Activated T-helper 1 cell treated with anti-CD3 and anti-CD28 coated beads, Interleukin-12 subunit alpha, Interleukin-12 subunit beta, Interleukin-2, Interleukin-4 antibody, amounts not matched to agents 30 ng/mL and 10 ng/mL and 1 ng/mL, durations not matched to agents 14 hours and 24 hours and 36 hours (primary cell): ENCODE measurements at regions not wholly inside any gene's neighbourhood (a gene's known extent, or its start where the extent isn't known, plus 50 kb on each side); places are given as distances from the start of the nearest gene placed in this dataset.

Experiments
- DNase-seq: peaks from one replicate; pipeline ENCODE4 v3.0.0; 2021; ENCODE audit warnings: low spot score
- H3K27ac Mint-ChIP-seq: one replicate; pipeline ENCODE4 v1.8.0; 2021; ENCODE audit warnings: mild to moderate bottlenecking, mixed read lengths
- H3K27me3 Mint-ChIP-seq: one replicate; pipeline ENCODE4 v1.8.0; 2022; ENCODE audit warnings: mild to moderate bottlenecking, moderate library complexity, mixed read lengths; ENCODE audit not compliant: insufficient read depth
- H3K36me3 Mint-ChIP-seq: one replicate; pipeline ENCODE4 v1.8.0; 2021; ENCODE audit warnings: low read depth, mixed read lengths
- H3K4me1 Mint-ChIP-seq: one replicate; pipeline ENCODE4 v1.8.0; 2021; ENCODE audit warnings: low read depth, mixed read lengths
- H3K4me3 Mint-ChIP-seq: one replicate; pipeline ENCODE4 v1.8.0; 2021; ENCODE audit warnings: mild to moderate bottlenecking, moderate library complexity, mixed read lengths
- H3K9me3 Mint-ChIP-seq: one replicate; pipeline ENCODE4 v1.8.0; 2021; ENCODE audit warnings: mixed read lengths
- intact Hi-C: fragments of 100-400 bp; cut with micrococcal nuclease; formaldehyde crosslinking; loops from one replicate; pipeline ENCODE4 v1.15.1; 2024

- Mint-ChIP-seq H3K4me1 (no peaks in the 10 kb centered on the region), H3K36me3 (no peaks in the 10 kb centered on the region), H3K27me3 (peaks cover 9% of the 10 kb centered on the region), H3K27ac (no peak overlapping the region), H3K9me3 (no peaks in the 10 kb centered on the region), H3K4me3 (no peak overlapping the region)
- DNase-seq = no peak
- intact Hi-C loops = no loop called here
These were observed 63.7 kb upstream of the CAMK1G start for GRCh38 chr1:209519786-209520185.

- Mint-ChIP-seq H3K4me1 (no peaks in the 10 kb centered on the region), H3K36me3 (no peaks in the 10 kb centered on the region), H3K9me3 (no peaks in the 10 kb centered on the region), H3K27ac (no peak overlapping the region), H3K4me3 (no peak overlapping the region), H3K27me3 (peaks cover 9% of the 10 kb centered on the region)
- intact Hi-C loops = no loop called here
- DNase-seq = no peak
These were observed 60.7 kb upstream of the CAMK1G start for GRCh38 chr1:209522826-209523225.

- no peak for DNase-seq
- Mint-ChIP-seq H3K27me3 (peaks cover 13% of the 10 kb centered on the region), H3K9me3 (no peaks in the 10 kb centered on the region), H3K36me3 (no peaks in the 10 kb centered on the region), H3K4me3 (no peak overlapping the region), H3K27ac (no peak overlapping the region), H3K4me1 (no peaks in the 10 kb centered on the region)
- intact Hi-C loops = no loop called here
These were observed 57.4 kb upstream of the CAMK1G start for GRCh38 chr1:209526137-209526536.

GRCh38 chr1:209527372-209527771 is 56.1 kb upstream of the CAMK1G start:
- Mint-ChIP-seq H3K4me3 (no peak overlapping the region), H3K4me1 (no peaks in the 10 kb centered on the region), H3K27me3 (peaks cover 11% of the 10 kb centered on the region), H3K36me3 (no peaks in the 10 kb centered on the region), H3K9me3 (no peaks in the 10 kb centered on the region), H3K27ac (no peak overlapping the region)
- no peak for DNase-seq
- intact Hi-C loops = no loop called here

- intact Hi-C loops = no loop called here
- peaks cover 11% of the 10 kb centered on the region for H3K27me3 Mint-ChIP-seq
- H3K27ac Mint-ChIP-seq = no peak overlapping the region
- H3K4me1 Mint-ChIP-seq = no peaks in the 10 kb centered on the region
- no peaks in the 10 kb centered on the region for H3K9me3 Mint-ChIP-seq
- H3K4me3 Mint-ChIP-seq = no peak overlapping the region
- H3K36me3 Mint-ChIP-seq = no peaks in the 10 kb centered on the region
- DNase-seq = no peak
These were observed 55.4 kb upstream of the CAMK1G start for GRCh38 chr1:209527993-209528717.

- H3K9me3 Mint-ChIP-seq = no peaks in the 10 kb centered on the region
- no peak overlapping the region for H3K4me3 Mint-ChIP-seq
- H3K27me3 Mint-ChIP-seq = peaks cover 14% of the 10 kb centered on the region
- DNase-seq = no peak
- intact Hi-C loops = no loop called here
- H3K36me3 Mint-ChIP-seq = no peaks in the 10 kb centered on the region
- H3K27ac Mint-ChIP-seq = no peak overlapping the region
- no peaks in the 10 kb centered on the region for H3K4me1 Mint-ChIP-seq
These were observed 54.3 kb upstream of the CAMK1G start for GRCh38 chr1:209529233-209529632.

- Mint-ChIP-seq H3K27ac (no peak overlapping the region), H3K36me3 (no peaks in the 10 kb centered on the region), H3K9me3 (no peaks in the 10 kb centered on the region), H3K4me1 (no peaks in the 10 kb centered on the region), H3K27me3 (peaks cover 14% of the 10 kb centered on the region), H3K4me3 (no peak overlapping the region)
- no peak for DNase-seq
- intact Hi-C loops = no loop called here
These were observed 52.5 kb upstream of the CAMK1G start for GRCh38 chr1:209531006-209531405.

GRCh38 chr1:209531549-209531948 is 52.0 kb upstream of the CAMK1G start:
- Mint-ChIP-seq H3K4me3 (no peak overlapping the region), H3K27me3 (peaks cover 14% of the 10 kb centered on the region), H3K4me1 (no peaks in the 10 kb centered on the region), H3K36me3 (no peaks in the 10 kb centered on the region), H3K27ac (no peak overlapping the region), H3K9me3 (no peaks in the 10 kb centered on the region)
- intact Hi-C loops = no loop called here
- DNase-seq = no peak
